GM19467 (cell line): ENCODE measurements at regions not wholly inside any gene's neighbourhood (a gene's known extent, or its start where the extent isn't known, plus 50 kb on each side); places are given as distances from the start of the nearest gene placed in this dataset.
"Not testable (repeated sequence)": the region's sequence is repeated elsewhere in the genome, so short reads cannot be mapped to it uniquely, and the experiment has no call there.

Experiments used
- ATAC-seq: cut with Tn5 transposase; IDR thresholded peaks from one replicate; pipeline ENCODE4 v1.9.1; 2021; ENCODE audit warnings: mild to moderate bottlenecking, moderate library complexity; ENCODE audit not compliant: unreplicated experiment

DNA sequence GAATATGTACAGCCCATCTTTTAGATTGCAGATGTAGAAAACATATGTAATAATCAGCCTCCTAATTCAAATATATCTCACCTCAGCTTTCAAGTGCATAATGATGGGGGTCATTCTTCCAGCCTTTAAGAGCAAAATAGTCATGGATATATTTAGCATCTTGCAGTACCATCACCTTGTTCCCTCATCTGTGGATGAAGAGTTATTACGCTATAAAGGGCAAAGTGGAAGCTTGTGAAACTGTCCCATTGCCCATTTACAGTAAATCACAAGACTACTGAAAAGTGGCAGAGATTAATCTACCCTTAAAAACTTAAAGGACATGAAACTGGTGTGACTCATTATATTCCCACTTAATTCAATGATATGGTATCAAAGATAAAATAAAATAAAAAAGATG, 979.7 kb upstream of the HS3ST1 start:
- no peak for ATAC-seq

DNA sequence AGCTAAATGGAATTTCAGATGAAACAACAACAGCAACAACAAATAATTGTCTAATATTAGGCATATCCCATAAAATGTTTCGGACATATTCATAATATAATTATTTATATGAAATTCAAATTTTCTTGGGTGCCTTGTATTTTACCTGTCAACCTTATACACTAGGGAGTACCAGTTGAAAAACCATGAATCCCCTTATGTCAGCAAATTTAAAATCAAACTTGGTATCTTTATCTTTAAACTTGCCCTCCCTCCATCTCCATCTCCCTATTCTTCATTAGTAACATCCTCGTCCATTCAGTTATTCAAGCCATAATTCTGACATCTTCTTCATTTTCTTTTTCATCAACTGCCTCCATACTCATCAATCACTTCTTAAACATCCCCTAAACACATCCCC, 974.5 kb upstream of the HS3ST1 start:
- ATAC-seq = no peak

DNA sequence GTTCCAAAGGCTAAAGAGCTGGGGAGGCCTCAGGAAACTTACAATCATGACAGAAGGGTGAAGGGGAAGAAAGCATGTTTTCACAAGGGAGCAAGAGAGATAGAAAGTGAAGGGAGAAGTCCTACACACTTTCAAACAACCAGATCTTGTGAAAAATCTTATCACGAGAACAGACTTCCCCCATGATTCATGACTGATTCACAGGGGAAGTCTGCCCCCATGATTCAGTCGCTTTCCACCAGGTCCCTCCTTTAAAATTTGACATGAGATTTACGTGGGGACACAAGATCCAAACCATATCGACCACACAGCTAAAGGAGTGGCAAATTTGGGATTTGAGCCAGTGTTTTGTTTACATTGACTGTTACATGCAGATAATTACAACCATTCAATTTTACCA, 971.1 kb upstream of the HS3ST1 start:
- ATAC-seq = no peak

DNA sequence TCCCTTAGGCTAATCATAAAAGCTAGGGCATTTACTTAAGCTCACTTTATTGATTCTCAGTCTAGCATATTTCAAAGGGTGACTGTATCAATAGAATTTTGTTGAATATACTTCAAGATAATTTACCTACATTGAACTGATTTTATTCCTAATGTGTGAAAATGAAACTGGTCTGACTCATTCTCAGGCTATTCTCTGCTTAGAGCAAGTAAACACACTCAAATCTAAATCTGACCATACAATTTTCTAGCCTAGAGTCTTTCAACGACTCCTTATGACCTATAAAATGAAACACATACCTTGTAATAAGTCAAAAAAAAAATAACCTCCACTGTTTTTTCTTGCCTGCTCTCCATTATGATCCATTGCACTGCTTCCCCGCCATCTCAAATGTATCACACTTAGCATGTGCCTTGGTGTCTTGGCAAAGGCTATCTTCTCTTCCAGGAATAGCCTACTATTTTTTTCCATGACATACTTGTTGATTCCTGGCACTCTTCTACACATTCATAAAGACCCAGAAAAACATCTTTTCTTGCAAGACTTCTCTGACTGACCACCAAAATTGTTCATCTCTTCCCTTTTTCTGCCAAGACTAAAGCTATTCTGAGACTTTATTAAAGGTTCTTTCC, 965.1 kb upstream of the HS3ST1 start:
- ATAC-seq = no peak

DNA sequence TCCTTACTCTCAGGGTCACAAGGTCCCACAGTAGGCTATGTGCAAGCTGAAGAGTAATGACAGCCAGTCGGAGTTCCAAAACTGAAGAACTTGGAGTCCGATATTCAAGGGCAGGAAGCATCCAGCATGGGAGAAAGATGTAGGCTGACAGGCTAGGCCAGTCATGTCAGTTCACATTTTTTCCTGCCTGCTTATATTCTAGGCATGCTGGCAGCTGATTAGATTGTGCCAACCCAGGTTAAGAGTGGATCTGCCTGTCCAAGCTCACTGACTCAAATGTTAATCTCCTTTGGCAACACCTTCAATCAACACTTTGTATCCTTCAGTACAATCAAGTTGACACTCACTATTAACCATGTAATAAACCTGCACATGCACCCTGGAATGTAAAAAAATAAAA, 960.9 kb upstream of the HS3ST1 start:
- no peak for ATAC-seq

DNA sequence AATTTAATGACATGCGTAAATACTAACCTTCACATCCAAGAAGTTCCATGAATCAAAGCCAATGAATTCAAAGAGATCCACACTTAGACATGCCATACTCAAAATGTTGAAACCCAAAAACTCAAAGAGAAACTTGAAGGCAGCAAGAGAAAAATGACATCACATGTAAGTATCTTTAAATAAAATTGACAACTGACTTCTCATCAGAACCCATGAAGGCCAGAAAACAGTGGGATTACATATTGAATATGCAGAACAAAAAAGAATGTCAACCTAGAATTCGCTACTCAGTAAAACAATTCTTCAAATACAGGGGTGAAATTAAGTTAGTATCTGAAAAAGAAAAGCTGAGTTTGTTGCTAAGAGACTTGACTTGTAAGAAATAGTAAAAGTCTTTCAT, 953.9 kb upstream of the HS3ST1 start:
- no peak for ATAC-seq

DNA sequence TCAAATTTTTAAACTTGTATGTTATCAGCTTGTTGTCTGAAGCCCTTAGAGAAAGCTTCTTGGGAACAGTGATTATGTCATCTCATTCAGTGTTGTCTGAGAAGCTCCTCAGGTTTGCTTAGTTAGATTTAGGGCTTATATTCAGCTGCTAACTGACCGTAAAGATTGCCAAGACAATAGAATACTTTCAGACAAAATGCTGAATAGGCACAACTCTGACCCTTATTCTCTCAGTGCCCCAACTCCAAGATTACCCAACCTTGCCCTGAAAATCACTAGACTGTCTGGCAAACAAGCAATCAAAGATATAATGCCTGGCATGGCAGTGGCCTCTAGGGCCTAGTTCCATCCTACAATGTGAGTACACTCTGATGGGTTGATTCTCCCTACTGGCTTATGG, 950.5 kb upstream of the HS3ST1 start:
- ATAC-seq = no peak

DNA sequence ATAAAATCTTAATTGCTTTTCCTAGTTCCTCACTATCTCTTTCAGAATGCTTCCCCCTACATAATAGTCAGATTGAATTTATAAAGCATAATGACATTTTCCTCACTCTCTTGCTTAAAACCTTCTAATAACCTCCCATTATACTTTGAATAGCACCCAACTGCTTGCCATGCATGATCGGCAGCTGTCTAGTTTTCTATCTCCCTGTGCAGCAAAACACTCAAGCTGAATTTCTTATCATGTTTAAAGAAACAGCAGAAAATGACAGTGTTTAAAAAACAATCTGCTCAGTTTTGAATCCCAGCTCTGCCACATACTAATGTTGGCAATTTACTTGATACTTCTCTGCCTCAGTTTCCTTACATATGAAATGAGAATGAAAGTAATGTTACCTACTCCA, 947.1 kb upstream of the HS3ST1 start:
- no peak for ATAC-seq

DNA sequence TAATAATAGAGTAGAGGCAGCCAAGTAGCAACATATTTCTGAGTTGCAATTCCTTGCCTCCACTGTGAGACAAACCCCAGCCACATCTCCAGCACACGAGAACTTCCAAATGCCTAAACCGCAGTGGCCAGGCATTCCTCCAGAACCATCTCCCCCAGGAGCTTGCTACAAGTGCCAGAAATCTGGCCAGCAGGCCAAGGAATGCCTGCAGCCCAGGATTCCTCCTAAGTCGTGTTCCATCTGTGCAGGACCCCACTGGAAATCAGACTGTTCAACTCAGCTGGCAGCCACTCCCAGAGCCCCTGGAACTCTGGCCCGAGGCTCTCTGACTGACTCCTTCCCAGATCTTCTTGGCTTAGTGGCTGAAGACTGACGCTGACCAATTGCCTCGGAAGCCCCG, 937.2 kb upstream of the HS3ST1 start:
- not testable (repeated sequence) for ATAC-seq

DNA sequence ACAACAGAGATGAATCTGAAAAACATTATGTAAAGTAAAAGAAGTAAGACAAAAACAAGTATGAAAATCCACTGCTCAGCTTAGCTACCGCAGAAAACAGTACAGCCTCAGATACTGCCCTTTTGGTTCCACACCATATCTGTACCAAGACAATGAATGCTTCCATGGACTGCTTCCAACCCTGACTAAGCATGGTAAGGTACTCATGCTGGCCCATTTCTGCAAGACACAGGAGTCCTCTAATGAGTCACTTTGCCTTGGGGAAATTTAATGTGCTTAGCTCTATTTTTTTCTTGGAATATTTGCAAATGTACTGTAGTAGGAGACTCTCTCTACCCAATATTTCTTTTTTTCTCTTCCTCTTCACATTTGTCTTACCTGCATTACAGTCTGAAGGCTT, 931.7 kb upstream of the HS3ST1 start:
- ATAC-seq = no peak

DNA sequence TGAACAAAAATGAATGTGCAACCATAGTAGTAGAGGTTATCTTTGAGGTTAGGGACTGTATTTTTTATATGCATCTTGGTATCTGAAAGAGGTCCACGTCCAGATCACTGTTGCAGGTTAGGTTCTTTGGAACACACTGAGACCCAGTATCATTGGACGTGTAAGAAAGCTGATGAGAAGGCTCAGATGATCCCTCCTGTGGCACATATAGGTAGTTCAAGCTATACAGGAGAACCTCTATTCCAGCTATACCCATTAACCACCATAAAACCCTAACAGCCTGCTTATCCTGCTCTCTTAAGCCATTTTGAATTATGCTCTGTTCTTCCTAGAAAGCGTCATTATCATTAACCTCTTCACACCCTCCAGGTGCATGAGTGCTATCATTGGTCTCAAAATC, 930.7 kb upstream of the HS3ST1 start:
- ATAC-seq = no peak

DNA sequence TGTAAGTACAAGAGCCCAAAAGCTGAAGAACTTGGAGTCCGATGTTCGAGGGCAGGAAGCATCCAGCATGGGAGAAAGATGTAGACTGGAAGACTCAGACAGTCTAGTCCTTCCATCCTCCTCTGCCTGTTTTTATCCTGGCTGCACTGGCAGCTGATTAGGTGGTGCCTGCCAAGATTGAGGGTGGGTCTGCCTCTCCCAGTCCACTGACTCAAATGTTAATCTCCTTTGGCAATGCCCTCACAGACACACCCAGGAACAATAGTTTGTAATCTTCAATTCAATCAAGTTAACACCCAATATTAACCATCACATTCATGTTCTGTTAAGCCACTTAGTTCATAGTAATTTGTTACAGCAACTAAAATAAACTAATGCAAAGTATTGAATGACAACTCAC, 904.4 kb upstream of the HS3ST1 start:
- not testable (repeated sequence) for ATAC-seq

DNA sequence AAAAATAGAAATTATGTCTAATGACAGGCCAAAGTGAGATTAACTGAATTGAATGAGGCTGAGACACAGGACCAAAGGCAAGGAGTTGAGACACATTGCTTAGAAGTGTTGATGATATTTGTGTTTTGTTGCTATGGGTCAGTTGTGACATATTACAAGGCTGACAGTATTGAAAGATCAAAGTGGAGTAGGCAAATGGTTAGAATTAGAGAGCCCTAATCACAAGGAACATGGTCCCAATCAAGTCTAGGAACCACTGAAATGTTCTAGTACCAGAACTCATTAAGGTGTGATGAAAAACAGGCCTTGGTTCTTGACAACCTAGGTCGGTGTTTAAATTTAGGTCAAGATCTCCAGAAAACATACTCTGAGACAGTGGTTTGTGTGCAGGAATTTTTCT, 896.3 kb upstream of the HS3ST1 start:
- no peak for ATAC-seq

DNA sequence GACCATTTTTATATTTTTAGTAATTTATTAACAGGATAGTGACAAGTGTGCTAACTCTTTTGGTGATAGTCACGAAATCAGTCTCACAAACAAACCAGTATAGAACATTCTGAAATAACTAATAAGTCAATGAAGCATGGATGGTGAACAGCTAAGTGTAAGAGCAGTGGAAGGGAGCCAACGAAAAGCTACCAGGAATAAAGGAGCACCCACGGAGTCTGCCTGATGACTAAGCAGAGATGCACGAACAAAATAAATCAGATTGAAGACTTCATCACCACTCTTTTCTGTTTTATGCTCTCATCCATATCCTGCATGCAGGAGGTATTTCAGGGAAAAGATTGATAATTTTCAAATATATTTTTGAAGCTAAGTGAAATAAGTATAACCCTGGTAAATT, 891.1 kb upstream of the HS3ST1 start:
- no peak for ATAC-seq

DNA sequence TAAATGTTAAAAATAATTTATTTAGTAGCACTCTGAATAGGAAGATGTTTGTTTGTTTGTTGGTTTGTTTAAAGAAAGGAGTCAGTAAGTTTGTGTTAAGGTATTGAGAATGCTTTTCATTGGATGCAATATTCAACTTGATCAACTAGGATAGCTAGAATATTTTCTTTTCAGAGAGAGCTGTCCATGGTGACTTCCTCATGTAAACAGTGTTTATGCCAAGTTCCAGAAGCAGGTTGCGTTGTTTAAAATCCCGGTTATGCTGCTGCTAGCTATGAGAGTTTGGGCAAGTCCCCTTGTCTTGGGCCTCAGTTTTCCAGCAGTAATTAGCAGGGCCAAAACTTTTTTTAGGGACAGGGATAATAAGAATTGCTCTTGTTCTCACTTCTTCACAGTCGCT, 876.2 kb upstream of the HS3ST1 start:
- ATAC-seq = no peak

DNA sequence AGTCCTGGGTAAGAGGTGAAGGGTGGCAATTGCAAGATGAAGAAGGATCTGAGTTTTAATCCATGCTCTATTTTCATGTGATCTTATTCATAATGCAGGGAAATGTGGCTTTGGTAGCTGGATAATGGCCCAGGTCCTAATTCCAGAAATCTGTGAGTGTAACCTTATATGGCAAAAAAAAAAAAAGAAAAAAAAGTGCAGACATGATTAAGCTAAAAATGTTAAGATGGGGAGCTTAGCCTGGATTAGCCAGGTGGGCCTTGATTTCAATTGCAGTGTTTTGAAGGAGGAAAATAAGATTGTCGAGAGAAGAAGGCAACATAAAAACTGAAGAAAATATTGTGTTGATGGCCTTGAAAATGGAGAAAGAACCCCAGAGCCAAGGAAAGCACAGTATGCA, 867.7 kb upstream of the HS3ST1 start:
- no peak for ATAC-seq

DNA sequence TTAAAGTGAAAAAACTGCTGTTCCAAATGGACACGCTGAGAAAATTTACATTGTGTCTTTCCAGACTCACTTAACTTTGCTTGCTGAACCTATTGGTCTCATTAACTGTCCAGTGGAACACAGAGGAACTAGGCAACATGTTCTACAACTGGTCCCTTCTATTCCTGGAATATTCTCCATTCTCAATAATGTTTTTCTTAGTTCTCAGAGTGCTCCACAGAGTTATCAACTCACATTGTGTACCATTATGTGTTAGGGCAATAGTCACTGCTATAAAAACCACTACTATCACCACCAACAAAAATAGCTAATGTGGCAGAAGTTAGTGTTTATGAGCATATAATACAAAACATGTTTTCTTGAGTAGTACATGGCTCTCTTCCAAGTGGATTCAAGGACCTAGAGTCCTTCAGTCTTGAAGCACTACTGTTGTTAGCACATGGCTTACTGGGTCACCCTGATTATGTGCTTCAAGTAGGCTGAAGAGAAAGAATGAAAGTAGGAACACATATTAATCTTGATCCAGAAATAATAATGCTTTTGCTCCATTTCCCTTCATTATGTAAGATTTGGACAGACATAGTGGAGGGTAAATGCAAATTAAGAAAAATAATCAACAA, 865.3 kb upstream of the HS3ST1 start:
- no peak for ATAC-seq

DNA sequence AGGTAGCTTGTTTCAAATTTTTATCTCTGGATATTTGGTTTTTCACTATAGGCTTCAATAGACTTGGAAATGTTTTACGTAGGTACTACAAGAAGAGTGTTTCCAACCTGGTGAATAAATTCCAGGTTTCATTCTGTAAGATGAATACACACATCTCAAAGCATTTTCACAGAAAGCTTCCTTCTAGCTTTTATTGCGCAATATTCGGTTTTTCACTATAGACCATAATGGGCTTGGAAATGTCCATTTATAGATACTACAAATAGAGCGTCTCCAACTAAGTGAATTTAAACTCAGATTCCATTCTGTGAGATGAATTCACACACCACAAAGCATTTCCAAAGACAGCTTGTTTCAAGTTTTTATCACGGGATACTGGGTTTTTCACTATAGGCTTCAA, 857.7 kb upstream of the HS3ST1 start:
- ATAC-seq = no peak

DNA sequence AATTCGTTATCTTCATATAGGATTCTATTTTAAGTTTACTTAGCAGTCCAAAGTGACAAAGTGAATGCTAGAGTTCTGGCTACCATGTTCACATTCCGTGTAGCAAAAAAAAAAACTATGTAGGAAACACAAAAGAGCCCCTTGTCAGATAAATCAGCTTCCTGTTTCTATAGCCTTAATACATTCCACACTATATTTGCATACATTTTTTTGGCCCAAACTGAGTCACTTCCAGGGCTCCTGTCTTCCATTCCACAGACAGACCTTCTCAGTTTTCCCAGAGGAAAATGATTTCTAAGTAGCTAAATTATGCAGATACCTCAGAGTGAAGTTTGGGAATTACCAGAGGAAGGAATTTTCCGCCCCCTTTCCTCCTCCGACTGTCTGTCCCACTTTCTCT, 841.9 kb upstream of the HS3ST1 start:
- no peak for ATAC-seq

DNA sequence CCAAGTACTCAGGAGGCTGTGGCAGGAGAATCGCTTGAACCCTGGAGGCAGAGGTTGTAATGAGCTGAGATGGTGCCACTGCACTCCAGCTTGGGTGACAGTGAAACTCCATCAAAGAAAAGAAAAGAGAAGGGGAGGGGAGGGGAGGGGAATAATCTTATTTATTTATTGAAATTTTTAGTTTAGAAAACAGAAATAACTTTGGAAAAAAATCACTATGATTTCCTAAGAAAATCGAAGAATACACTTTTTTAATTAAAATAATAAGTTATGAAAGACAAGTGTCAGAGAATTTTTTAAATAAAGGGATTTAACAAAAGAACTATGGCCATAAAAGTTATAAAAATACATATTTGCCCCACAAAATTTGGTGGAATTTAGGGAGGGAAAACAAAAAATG, 836.9 kb upstream of the HS3ST1 start:
- ATAC-seq = no peak

DNA sequence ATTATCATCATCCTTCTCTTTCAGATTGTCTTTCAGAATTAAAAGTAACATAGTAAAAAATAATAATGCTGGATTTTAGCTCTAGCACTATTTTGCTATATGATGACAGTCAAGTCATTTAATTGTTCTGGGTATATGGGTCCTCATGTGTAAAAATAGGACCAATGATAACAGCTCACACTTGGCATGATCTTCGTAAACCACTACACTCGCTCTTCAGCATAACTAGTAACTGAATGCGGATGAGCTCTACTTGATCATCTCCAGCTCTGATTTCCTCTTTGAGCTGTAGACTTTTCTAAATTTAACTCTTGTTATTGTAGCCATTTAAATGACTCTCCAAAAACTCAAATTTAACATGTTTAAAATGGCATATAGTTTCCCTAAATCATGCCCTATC, 831.8 kb upstream of the HS3ST1 start:
- no peak for ATAC-seq

DNA sequence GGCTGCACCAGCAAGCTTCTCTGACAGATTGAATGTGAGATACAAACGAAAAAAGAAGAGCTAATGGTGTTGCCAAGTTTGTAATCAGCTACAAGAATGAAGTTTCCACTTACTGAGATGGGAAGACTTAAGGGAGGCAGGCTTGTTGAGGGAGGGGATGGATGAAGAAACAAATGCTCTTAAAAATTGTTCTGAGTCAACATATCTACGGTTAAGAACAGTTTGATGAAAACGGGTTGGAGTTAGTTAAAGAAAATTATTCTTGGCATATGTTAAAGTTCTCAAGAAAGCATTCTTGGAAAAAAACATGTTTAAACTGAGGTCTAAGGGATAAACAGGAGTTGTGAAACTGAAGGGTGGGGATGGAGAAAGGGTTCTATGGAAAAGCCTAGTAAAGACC, 816.3 kb upstream of the HS3ST1 start:
- no peak for ATAC-seq

DNA sequence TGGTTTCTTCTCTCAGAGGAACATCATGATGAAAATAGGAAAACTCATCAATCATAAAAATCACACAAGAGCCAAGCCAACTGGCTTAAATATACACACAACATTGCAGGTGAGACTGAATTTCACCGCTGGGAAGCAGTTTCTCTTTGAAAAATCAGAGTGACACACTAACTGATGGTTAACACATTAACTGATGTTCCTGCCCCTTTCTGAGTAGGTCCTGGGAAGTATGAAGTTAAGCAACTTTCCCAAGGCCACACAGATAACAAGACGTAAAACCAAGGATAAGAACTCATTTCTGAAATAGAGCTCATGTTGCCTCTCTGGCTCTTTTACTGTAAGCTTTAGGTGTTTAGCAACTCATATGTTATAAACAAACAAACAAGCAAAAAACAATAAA, 813.7 kb upstream of the HS3ST1 start:
- ATAC-seq = no peak
